HCT116 (cell line): ENCODE measurements at regions not wholly inside any gene's neighbourhood (a gene's known extent, or its start where the extent isn't known, plus 50 kb on each side); places are given as distances from the start of the nearest gene placed in this dataset.

Experiments
- ATAC-seq: fragments of 200-7000 bp; cut with Tn5 transposase; 2 replicates; pipeline ENCODE4 v1.9.1; 2020; ENCODE audit warnings: mild to moderate bottlenecking, moderate library complexity
- BruUV-seq: library from RNA; stranded (reverse); fragments of 400-500 nt; replicated peaks from 2 replicates; lab custom pipeline; 2021; lab: Mats Ljungman, UMichigan
- CTCF ChIA-PET: fragments of 300-600 bp; sonication (Branson Sonifier 250); formaldehyde crosslinking; loops from one replicate; lab custom pipeline; 2021; ENCODE audit warnings: antibody characterized with exemption; lab: Charles Lee
- POLR2A ChIA-PET: fragments of 300-600, 350-600 bp; sonication (Branson Sonifier 250); formaldehyde crosslinking; loops from one replicate; lab custom pipeline; 2021; ENCODE audit warnings: antibody characterized with exemption; lab: Charles Lee
- RAD21 ChIA-PET, 2 experiments: fragments of 300-600 bp; sonication (Branson Sonifier 250); formaldehyde crosslinking; loops; one replicate each; lab custom pipeline; 2023; ENCODE audit warnings: low total read pairs in 2 of 2; ENCODE audit not compliant: uncharacterized antibody in 2 of 2, unreplicated experiment in 2 of 2, low non-redundant PET in 1 of 2; lab: Charles Lee
- DNase-seq: peaks from one replicate; pipeline ENCODE4 v3.0.0-alpha.2; 2010; ENCODE audit warnings: low read depth, low spot score
- H2AFZ ChIP-seq: fragments of 200-600 bp; shearing (Covaris generic), sonication (generic); 2 replicates; pipeline ENCODE4 v1.6.1; 2017; ENCODE audit warnings: low read depth, mixed run types, mixed read lengths, antibody characterized with exemption, low read length; ENCODE audit not compliant: poor library complexity, severe bottlenecking
- H3K27ac ChIP-seq: 2 replicates; pipeline ENCODE4 v1.5.1; 2012; ENCODE audit warnings: low read depth, low read length
- H3K27me3 ChIP-seq: fragments of 200-600 bp; sonication (generic); 2 replicates; pipeline ENCODE4 v1.6.1; 2016; ENCODE audit warnings: mixed run types, low read length, mixed read lengths; ENCODE audit not compliant: insufficient read depth
- H3K36me3 ChIP-seq, 2 experiments: fragments of 200-500 bp in 1 of 2; fragments of 200-600 bp in 1 of 2; sonication (Bioruptor generic) in 1 of 2; sonication (generic) in 1 of 2; 2 replicates each; pipeline versions ENCODE4 v1.5.1 to v1.6.1; 2014 to 2016; ENCODE audit warnings: low read length in 2 of 2, inconsistent platforms in 1 of 2, mixed read lengths in 1 of 2, mixed run types in 1 of 2; ENCODE audit not compliant: insufficient read depth in 2 of 2, control insufficient read depth in 1 of 2
- H3K4me1 ChIP-seq, 2 experiments: fragments of 200-600 bp in 1 of 2; sonication (generic) in 1 of 2; 2 replicates each; pipeline versions ENCODE4 v1.5.1 to v1.6.1; 2012 to 2017; ENCODE audit warnings: low read length in 2 of 2, inconsistent platforms in 1 of 2, mild to moderate bottlenecking in 1 of 2, mixed read lengths in 1 of 2, mixed run types in 1 of 2, moderate library complexity in 1 of 2; ENCODE audit not compliant: insufficient read depth in 2 of 2, control insufficient read depth in 1 of 2
- H3K4me2 ChIP-seq: fragments of 200-600 bp; sonication (generic); 2 replicates; pipeline ENCODE4 v1.6.1; 2017; ENCODE audit warnings: mixed run types, low read length, mixed read lengths
- H3K4me3 ChIP-seq, 2 experiments: fragments of 200-600 bp in 1 of 2; sonication (generic) in 1 of 2; replicated peaks in 1 of 2; 2 replicates each; pipeline ENCODE4 v1.5.1; 2011 to 2016; ENCODE audit warnings: low read length in 2 of 2, control low read depth in 1 of 2, low read depth in 1 of 2, mild to moderate bottlenecking in 1 of 2, mixed read lengths in 1 of 2, mixed run types in 1 of 2
- H3K79me2 ChIP-seq: fragments of 200-600 bp; sonication (generic); 2 replicates; pipeline ENCODE4 v1.6.1; 2017; ENCODE audit warnings: mild to moderate bottlenecking, mixed run types, low read length, moderate library complexity, mixed read lengths; ENCODE audit not compliant: insufficient read depth
- H3K9ac ChIP-seq: fragments of 200-600 bp; sonication (generic); 2 replicates; pipeline ENCODE4 v1.6.1; 2016; ENCODE audit warnings: low read length, mixed read lengths
- H3K9me2 ChIP-seq: fragments of 200-600 bp; sonication (generic), shearing (Covaris generic); 2 replicates; pipeline ENCODE4 v1.6.1; 2017; ENCODE audit warnings: mixed run types, mild to moderate bottlenecking, moderate library complexity; ENCODE audit not compliant: insufficient read depth
- H3K9me3 ChIP-seq, 2 experiments: fragments of 200-500 bp in 1 of 2; fragments of 200-600 bp in 1 of 2; sonication (Bioruptor generic) in 1 of 2; sonication (generic) in 1 of 2; 2 replicates each; pipeline ENCODE4 v1.6.1; 2014 to 2017; ENCODE audit warnings: low read length in 2 of 2, mixed read lengths in 2 of 2, inconsistent platforms in 1 of 2, low read depth in 1 of 2, mild to moderate bottlenecking in 1 of 2, mixed run types in 1 of 2, moderate library complexity in 1 of 2; ENCODE audit not compliant: control insufficient read depth in 1 of 2, insufficient read depth in 1 of 2
- H4K20me1 ChIP-seq: fragments of 200-600 bp; sonication (generic), shearing (Covaris generic); 2 replicates; pipeline ENCODE4 v1.6.1; 2017; ENCODE audit warnings: mixed run types, mild to moderate bottlenecking, moderate library complexity; ENCODE audit not compliant: insufficient read depth
- CBX3 ChIP-seq: IDR thresholded peaks from 2 replicates; pipeline ENCODE4 v1.6.1; 2012; ENCODE audit warnings: low read depth
- ELF1 ChIP-seq: IDR thresholded peaks from 2 replicates; pipeline ENCODE4 v1.6.1; 2012; ENCODE audit warnings: low read depth, borderline replicate concordance
- EZH2 ChIP-seq: fragments of 200-600 bp; sonication (generic); IDR thresholded peaks from 2 replicates; pipeline ENCODE4 v1.6.1; 2017; ENCODE audit warnings: antibody characterized with exemption, mixed run types
- FOSL1 ChIP-seq: IDR thresholded peaks from 2 replicates; pipeline ENCODE4 v1.6.1; 2012; ENCODE audit warnings: low read depth
- POLR2A ChIP-seq: IDR thresholded peaks from 2 replicates; pipeline ENCODE4 v1.7.0; 2011; ENCODE audit warnings: borderline replicate concordance; ENCODE audit not compliant: insufficient read depth, insufficient read length; ENCODE audit errors: extremely low read depth
- SRF ChIP-seq: IDR thresholded peaks from 2 replicates; pipeline ENCODE4 v1.6.1; 2012; ENCODE audit warnings: low read depth
- TCF7L2 ChIP-seq: IDR thresholded peaks from 2 replicates; pipeline ENCODE4 v1.7.0; 2011; ENCODE audit warnings: borderline replicate concordance, inconsistent platforms; ENCODE audit not compliant: insufficient read depth, insufficient read length; ENCODE audit errors: extremely low read depth
- YY1 ChIP-seq: IDR thresholded peaks from 2 replicates; pipeline ENCODE4 v1.6.1; 2011; ENCODE audit warnings: low read length, low read depth, moderate library complexity, mild to moderate bottlenecking; ENCODE audit not compliant: insufficient replicate concordance; ENCODE audit errors: extremely low read depth
- ZFX ChIP-seq: fragments of 450-650 bp; IDR thresholded peaks from 2 replicates; pipeline ENCODE4 v1.6.1; 2017
- intact Hi-C: fragments of 100-400 bp; cut with micrococcal nuclease; formaldehyde crosslinking; loops from 2 replicates; pipeline ENCODE4 v1.10.0; 2022
- TF ChIP-seq, protein P1 (sequence below): IDR thresholded peaks from 2 replicates; pipeline ENCODE4 v1.6.1; 2012; ENCODE audit warnings: low read depth
- TF ChIP-seq, protein P2 (sequence below): IDR thresholded peaks from 2 replicates; pipeline ENCODE4 v1.6.1; 2011; ENCODE audit warnings: mild to moderate bottlenecking, low read length, moderate library complexity; ENCODE audit not compliant: insufficient replicate concordance; ENCODE audit errors: extremely low read depth
- TF ChIP-seq, protein P3 (sequence below), 3 experiments: fragments of 200-600 bp in 1 of 3; sonication (generic) in 1 of 3; IDR thresholded peaks in 2 of 3; conservative IDR thresholded peaks in 1 of 3; 2 replicates each; pipeline ENCODE4 v1.5.1; 2012 to 2017; ENCODE audit warnings: low read depth in 2 of 3, low read length in 2 of 3, antibody characterized with exemption in 1 of 3, borderline replicate concordance in 1 of 3, control low read depth in 1 of 3, mild to moderate bottlenecking in 1 of 3, mixed read lengths in 1 of 3, mixed run types in 1 of 3, moderate library complexity in 1 of 3; ENCODE audit not compliant: insufficient read depth in 1 of 3
- TF ChIP-seq, protein P4 (sequence below): IDR thresholded peaks from 2 replicates; pipeline ENCODE4 v1.6.1; 2012

DNA sequence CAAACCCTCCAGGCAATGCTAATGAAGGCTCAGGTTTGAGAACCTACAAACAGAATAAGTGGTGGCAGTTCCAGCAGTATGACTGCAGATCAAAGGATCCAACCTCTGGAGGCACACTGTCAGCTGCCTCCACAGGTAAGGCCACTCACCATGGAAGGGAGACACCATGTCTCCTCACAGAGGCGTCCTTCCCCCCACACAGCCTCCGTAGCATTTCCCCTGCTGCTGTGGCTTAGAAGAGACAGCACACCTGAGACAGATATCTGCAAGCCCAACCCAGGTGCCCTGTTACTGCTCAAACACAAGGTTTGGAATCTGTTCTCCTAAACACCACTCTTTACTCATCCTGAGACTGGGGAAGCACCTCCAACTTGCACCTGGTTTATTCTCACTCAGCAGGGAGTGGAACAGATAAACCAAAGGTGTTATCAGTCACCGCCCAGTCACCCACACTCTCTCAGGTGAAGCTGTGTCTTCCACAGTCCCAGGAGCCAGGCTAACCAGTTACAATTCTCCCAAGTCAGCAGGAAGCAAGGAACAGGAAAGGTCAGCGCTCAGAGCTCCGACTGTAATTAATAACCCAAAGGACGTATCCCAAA, 311.2 kb downstream of the FOXO1 start:
- Histone ChIP-seq H3K9me2 (no peaks in the 10 kb centered on the region), H3K4me3 (no peak overlapping the region), H3K79me2 (no peaks in the 10 kb centered on the region), H3K36me3 (no peaks in the 10 kb centered on the region), H3K9me3 (no peaks in the 10 kb centered on the region), H3K4me2 (no peak overlapping the region), H3K4me1 (no peaks in the 10 kb centered on the region), H3K9ac (no peak overlapping the region), H3K27me3 (no peaks in the 10 kb centered on the region), H4K20me1 (no peaks in the 10 kb centered on the region), H2AFZ (no peak overlapping the region), H3K27ac (no peak overlapping the region)
- BruUV-seq, result no TSS peak
- ChIA-PET CTCF (no interaction called here), POLR2A (no interaction called here), RAD21 (no interaction called here)
- DNase-seq (no peak), ATAC-seq (no peak)
- no peak for TF ChIP-seq CBX3
- TF ChIP-seq, protein P1, sequence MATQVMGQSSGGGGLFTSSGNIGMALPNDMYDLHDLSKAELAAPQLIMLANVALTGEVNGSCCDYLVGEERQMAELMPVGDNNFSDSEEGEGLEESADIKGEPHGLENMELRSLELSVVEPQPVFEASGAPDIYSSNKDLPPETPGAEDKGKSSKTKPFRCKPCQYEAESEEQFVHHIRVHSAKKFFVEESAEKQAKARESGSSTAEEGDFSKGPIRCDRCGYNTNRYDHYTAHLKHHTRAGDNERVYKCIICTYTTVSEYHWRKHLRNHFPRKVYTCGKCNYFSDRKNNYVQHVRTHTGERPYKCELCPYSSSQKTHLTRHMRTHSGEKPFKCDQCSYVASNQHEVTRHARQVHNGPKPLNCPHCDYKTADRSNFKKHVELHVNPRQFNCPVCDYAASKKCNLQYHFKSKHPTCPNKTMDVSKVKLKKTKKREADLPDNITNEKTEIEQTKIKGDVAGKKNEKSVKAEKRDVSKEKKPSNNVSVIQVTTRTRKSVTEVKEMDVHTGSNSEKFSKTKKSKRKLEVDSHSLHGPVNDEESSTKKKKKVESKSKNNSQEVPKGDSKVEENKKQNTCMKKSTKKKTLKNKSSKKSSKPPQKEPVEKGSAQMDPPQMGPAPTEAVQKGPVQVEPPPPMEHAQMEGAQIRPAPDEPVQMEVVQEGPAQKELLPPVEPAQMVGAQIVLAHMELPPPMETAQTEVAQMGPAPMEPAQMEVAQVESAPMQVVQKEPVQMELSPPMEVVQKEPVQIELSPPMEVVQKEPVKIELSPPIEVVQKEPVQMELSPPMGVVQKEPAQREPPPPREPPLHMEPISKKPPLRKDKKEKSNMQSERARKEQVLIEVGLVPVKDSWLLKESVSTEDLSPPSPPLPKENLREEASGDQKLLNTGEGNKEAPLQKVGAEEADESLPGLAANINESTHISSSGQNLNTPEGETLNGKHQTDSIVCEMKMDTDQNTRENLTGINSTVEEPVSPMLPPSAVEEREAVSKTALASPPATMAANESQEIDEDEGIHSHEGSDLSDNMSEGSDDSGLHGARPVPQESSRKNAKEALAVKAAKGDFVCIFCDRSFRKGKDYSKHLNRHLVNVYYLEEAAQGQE, result no peak
- TF ChIP-seq POLR2A, result no peak
- TF ChIP-seq FOSL1, result no peak
- no peak for TF ChIP-seq EZH2
- TF ChIP-seq SRF, result no peak
- TF ChIP-seq, protein P2, sequence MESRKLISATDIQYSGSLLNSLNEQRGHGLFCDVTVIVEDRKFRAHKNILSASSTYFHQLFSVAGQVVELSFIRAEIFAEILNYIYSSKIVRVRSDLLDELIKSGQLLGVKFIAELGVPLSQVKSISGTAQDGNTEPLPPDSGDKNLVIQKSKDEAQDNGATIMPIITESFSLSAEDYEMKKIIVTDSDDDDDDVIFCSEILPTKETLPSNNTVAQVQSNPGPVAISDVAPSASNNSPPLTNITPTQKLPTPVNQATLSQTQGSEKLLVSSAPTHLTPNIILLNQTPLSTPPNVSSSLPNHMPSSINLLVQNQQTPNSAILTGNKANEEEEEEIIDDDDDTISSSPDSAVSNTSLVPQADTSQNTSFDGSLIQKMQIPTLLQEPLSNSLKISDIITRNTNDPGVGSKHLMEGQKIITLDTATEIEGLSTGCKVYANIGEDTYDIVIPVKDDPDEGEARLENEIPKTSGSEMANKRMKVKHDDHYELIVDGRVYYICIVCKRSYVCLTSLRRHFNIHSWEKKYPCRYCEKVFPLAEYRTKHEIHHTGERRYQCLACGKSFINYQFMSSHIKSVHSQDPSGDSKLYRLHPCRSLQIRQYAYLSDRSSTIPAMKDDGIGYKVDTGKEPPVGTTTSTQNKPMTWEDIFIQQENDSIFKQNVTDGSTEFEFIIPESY, result no peak
- TF ChIP-seq ZFX, result no peak
- TF ChIP-seq TCF7L2, result no peak
- TF ChIP-seq, protein P3, sequence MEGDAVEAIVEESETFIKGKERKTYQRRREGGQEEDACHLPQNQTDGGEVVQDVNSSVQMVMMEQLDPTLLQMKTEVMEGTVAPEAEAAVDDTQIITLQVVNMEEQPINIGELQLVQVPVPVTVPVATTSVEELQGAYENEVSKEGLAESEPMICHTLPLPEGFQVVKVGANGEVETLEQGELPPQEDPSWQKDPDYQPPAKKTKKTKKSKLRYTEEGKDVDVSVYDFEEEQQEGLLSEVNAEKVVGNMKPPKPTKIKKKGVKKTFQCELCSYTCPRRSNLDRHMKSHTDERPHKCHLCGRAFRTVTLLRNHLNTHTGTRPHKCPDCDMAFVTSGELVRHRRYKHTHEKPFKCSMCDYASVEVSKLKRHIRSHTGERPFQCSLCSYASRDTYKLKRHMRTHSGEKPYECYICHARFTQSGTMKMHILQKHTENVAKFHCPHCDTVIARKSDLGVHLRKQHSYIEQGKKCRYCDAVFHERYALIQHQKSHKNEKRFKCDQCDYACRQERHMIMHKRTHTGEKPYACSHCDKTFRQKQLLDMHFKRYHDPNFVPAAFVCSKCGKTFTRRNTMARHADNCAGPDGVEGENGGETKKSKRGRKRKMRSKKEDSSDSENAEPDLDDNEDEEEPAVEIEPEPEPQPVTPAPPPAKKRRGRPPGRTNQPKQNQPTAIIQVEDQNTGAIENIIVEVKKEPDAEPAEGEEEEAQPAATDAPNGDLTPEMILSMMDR (IDR thresholded peaks at IDR 0.05 in 2 of 3, conservative IDR thresholded peaks at IDR 0.05 in 1 of 3; ENCODE audit: borderline replicate concordance in 1 of 3, insufficient read depth in 1 of 3, low read depth in 2 of 3, low read length in 2 of 3), result no peak
- TF ChIP-seq, protein P4, sequence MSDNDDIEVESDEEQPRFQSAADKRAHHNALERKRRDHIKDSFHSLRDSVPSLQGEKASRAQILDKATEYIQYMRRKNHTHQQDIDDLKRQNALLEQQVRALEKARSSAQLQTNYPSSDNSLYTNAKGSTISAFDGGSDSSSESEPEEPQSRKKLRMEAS, result no peak
- TF ChIP-seq YY1, result no peak
- TF ChIP-seq ELF1, result no peak
- intact Hi-C loops, result no loop called here
